Peyer's patch (tissue), 4 donors: ENCODE measurements at regions not wholly inside any gene's neighbourhood (a gene's known extent, or its start where the extent isn't known, plus 50 kb on each side); places are given as distances from the start of the nearest gene placed in this dataset.

Experiments used
- DNase-seq, 3 donors: peaks; one replicate each; pipeline ENCODE4 v3.0.0-alpha.2; 2017 to 2019
- H3K27ac ChIP-seq, 4 donors: fragments of 200-600 bp; sonication (generic); one replicate each; pipeline ENCODE4 v1.5.1; 2016 to 2019
- H3K27me3 ChIP-seq, 2 donors: fragments of 200-600 bp; sonication (generic); one replicate each; pipeline ENCODE4 v1.5.1; 2019
- H3K36me3 ChIP-seq, 3 donors: fragments of 200-600 bp; sonication (generic); one replicate each; pipeline ENCODE4 v1.5.1; 2016 to 2019
- H3K4me1 ChIP-seq, 4 donors: fragments of 200-600 bp; sonication (generic); one replicate each; pipeline ENCODE4 v1.5.1; 2016 to 2019
- H3K4me3 ChIP-seq, 4 donors: fragments of 200-600 bp; sonication (generic); 1 replicate in 3 of 4; 2 replicates in 1 of 4; pipeline ENCODE4 v1.5.1; 2016 to 2019; ENCODE audit warnings: mild to moderate bottlenecking in 1 of 4
- H3K9me3 ChIP-seq, 4 donors: fragments of 200-600 bp; sonication (generic); one replicate each; pipeline ENCODE4 v1.5.1; 2016 to 2019; ENCODE audit warnings: mild to moderate bottlenecking in 1 of 4
- CTCF ChIP-seq, 6 experiments: fragments of 450-650 bp in 4 of 6; fragments of 200-600 bp in 2 of 6; sonication (generic) in 1 of 6; IDR thresholded peaks; one replicate each; pipeline ENCODE4 v1.5.1; 2017 to 2019; ENCODE audit warnings: antibody characterized with exemption in 6 of 6, mild to moderate bottlenecking in 3 of 6, moderate library complexity in 1 of 6
- POLR2A ChIP-seq, 2 donors: fragments of 450-650 bp; IDR thresholded peaks; one replicate each; pipeline ENCODE4 v1.5.1; 2017; ENCODE audit warnings: antibody characterized with exemption in 2 of 2, mild to moderate bottlenecking in 2 of 2, moderate library complexity in 2 of 2

DNA sequence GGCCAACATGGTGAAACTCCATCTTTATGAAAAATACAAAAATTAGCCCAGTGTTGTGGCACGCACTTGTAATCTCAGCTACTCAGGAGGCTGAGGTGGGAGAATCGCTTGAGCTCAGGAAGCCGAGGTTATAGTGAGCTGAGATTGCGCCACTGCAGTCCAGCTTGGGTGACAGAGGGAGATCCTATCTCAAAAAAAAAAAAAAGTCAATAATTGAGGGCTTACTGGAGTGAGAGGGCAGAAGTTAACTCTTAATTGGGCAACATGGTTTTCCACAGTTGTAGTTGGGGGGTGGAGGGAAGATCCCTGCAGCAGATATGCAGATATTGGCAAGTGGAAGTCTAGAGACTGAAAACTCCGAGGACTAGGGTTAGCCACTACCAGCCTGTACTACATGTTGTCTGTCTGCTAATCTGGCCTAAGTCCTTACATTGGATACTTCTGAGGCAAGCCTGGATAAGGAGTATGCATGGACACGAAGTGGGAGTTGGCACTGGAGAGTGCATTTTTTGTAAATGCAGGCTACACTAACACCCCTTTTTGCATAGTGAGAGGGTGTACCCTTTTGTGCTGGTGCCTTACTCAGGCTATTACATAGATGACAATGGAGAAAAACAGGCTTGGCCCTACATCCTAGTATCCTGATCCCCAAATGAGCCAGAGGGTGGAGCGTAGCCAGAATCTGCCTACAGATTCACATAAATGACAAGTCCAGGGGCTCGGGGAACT is 89.0 kb upstream of the NIPBL start:
- no peak for DNase-seq
- no peak for TF ChIP-seq POLR2A (IDR thresholded peaks at IDR 0.05)

GRCh38 chr5:36790847-36791246 is 85.7 kb upstream of the NIPBL start:
- no peak for DNase-seq
- no peak overlapping the region for H3K4me3 ChIP-seq
- no peaks in the 10 kb centered on the region for H3K27me3 ChIP-seq
- TF ChIP-seq CTCF (IDR thresholded peaks at IDR 0.05): no peak
- TF ChIP-seq POLR2A (IDR thresholded peaks at IDR 0.05): no peak
- peaks cover 0 to 4% (median 0%) of the 10 kb centered on the region in 4 donors for H3K4me1 ChIP-seq
- H3K9me3 ChIP-seq: no peaks in the 10 kb centered on the region
- H3K27ac ChIP-seq: no peak overlapping the region
- H3K36me3 ChIP-seq: no peaks in the 10 kb centered on the region

More for the DNA sequence above, 89.0 kb upstream of the NIPBL start:
- Histone ChIP-seq H3K27me3 (no peaks in the 10 kb centered on the region), H3K36me3 (no peaks in the 10 kb centered on the region), H3K27ac (no peak overlapping the region), H3K9me3 (no peaks in the 10 kb centered on the region), H3K4me3 (no peak overlapping the region), H3K4me1 (peaks cover 0 to 4% (median 0%) of the 10 kb centered on the region in 4 donors)

DNA sequence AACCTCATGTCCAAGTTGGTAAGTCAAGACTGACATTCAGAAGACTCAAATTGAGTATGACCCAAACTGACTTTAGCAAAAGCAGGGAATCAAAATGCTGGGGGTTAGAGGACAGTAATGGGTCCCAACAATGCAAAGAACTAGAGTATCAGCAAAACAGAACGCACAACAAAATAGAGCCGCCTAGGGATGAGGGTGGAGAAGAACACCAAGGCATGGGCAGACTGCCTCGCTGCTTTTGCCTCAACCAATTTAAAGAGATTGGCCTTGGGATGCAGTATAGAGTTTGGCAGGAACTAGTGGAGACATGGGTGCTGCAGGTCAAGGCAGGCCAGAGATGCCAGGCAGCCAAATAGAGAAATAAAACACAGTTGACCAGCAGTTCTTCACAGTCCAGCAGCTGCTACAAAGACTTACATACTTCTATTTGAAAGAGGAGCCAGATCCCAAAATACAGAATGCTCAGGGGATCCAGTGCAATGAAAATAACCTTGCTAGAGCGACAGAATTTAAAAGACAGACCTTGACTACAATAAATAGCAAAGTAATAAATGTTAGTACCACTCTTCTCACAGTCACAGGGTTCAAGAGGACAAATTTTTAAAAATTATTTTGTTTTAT is 83.9 kb upstream of the NIPBL start:
- no peak for DNase-seq
- no peaks in the 10 kb centered on the region for H3K9me3 ChIP-seq
- H3K27me3 ChIP-seq: no peaks in the 10 kb centered on the region
- H3K36me3 ChIP-seq: no peaks in the 10 kb centered on the region
- H3K4me3 ChIP-seq: no peak overlapping the region
- no peak overlapping the region for H3K27ac ChIP-seq
- TF ChIP-seq POLR2A (IDR thresholded peaks at IDR 0.05) (no peak), CTCF (IDR thresholded peaks at IDR 0.05) (no peak)
- peaks cover 0 to 4% (median 0%) of the 10 kb centered on the region in 4 donors for H3K4me1 ChIP-seq

DNA sequence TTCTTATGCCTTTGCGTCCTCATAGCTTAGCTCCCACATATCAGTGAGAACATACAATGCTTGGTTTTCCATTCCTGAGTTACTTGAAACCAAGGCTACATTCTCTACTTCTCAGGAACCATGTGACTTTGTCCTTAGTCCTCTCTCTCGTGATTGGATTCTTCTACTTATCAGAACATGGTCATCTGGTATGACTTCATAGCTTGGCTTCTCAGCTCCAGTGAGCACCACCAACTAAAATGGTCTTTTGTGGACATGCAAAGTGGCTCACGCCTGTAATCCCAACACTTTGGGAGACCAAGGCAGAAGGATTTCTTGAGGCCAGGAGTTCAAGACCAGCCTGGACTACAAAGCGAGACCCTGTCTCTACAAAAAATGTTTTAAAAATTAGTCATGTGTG is 81.2 kb upstream of the NIPBL start:
- no peak overlapping the region for H3K27ac ChIP-seq
- no peaks in the 10 kb centered on the region for H3K27me3 ChIP-seq
- DNase-seq: no peak
- H3K4me3 ChIP-seq: no peak overlapping the region
- H3K4me1 ChIP-seq: no peaks in the 10 kb centered on the region
- no peaks in the 10 kb centered on the region for H3K36me3 ChIP-seq
- no peaks in the 10 kb centered on the region for H3K9me3 ChIP-seq
- no peak for TF ChIP-seq CTCF (IDR thresholded peaks at IDR 0.05)
- no peak for TF ChIP-seq POLR2A (IDR thresholded peaks at IDR 0.05)

DNA sequence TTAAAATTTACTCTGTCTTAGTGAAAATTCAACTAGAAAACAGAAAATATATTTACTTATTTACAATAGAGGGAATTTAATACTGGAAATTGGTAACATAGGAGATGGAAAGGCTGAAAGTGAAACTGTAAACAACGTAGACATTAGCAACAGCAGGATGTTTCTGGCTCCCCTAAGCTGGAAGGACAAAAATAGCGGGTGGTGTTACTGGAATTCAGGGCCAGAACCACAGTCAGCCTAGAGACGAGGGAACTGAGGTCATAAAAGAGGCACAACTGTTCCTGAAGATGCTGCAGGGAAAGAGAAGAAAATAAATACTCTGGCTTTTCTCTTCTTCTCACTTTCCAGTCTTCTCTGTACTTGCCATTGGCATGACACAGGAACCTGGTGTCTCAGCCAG is 80.4 kb upstream of the NIPBL start:
- H3K36me3 ChIP-seq: no peaks in the 10 kb centered on the region
- H3K4me1 ChIP-seq: no peaks in the 10 kb centered on the region
- H3K9me3 ChIP-seq: no peaks in the 10 kb centered on the region
- no peak overlapping the region for H3K27ac ChIP-seq
- TF ChIP-seq CTCF (IDR thresholded peaks at IDR 0.05) (no peak), POLR2A (IDR thresholded peaks at IDR 0.05) (no peak)
- no peak overlapping the region for H3K4me3 ChIP-seq
- no peaks in the 10 kb centered on the region for H3K27me3 ChIP-seq
- no peak for DNase-seq

DNA sequence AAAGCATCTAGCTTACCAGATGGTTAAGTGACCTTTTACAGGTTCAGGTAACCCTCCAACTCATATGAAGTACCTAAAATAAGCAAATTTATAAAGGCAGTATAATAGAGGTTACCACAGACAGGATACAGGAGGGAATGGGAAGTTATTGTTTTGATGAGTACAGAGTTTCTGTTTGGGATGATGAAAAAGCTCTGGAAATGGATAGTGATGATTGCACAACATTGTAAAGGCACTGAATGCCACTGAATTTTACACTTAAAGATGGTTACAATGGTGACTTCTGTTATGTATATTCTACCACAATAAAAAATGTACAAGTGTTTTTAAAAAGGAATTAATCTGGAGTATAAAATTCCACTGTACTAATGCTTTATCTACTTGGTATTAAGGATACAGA is 75.0 kb upstream of the NIPBL start:
- H3K4me3 ChIP-seq: no peak overlapping the region
- no peak overlapping the region for H3K27ac ChIP-seq
- no peaks in the 10 kb centered on the region for H3K4me1 ChIP-seq
- no peaks in the 10 kb centered on the region for H3K9me3 ChIP-seq
- H3K27me3 ChIP-seq: no peaks in the 10 kb centered on the region
- no peak for DNase-seq
- no peak for TF ChIP-seq POLR2A (IDR thresholded peaks at IDR 0.05)
- TF ChIP-seq CTCF (IDR thresholded peaks at IDR 0.05): no peak
- no peaks in the 10 kb centered on the region for H3K36me3 ChIP-seq
